T-helper 9 cell (primary cell): ENCODE measurements at regions not wholly inside any gene's neighbourhood (a gene's known extent, or its start where the extent isn't known, plus 50 kb on each side); places are given as distances from the start of the nearest gene placed in this dataset.

ENCODE experiments used
- DNase-seq: peaks from one replicate; pipeline ENCODE4 v3.0.0-alpha.2; 2020

GRCh38 chr3:110133971-110134370, 796.6 kb upstream of the DPPA4 start:
- DNase-seq: no peak

DNA sequence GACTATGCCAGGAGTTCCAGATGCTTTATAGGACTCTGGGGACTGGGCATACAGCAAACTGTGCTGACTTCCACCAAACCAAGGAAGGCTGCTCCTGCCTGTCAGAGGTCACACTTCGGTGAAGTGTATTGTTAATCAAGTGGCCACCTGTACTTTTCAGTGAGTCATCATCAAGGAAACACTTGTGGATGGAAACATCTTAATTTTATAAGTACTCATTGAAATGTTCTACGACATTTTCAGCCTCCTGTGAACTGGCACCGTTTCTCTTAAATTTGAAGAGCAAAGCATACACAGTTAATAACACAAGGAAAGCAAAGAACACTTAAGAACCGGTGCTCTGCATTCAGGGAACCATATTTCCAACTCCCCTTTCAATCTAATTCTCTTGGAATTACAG, 801.7 kb upstream of the DPPA4 start:
- no peak for DNase-seq

GRCh38 chr3:110139821-110140220, 802.5 kb upstream of the DPPA4 start:
- DNase-seq: no peak

DNA sequence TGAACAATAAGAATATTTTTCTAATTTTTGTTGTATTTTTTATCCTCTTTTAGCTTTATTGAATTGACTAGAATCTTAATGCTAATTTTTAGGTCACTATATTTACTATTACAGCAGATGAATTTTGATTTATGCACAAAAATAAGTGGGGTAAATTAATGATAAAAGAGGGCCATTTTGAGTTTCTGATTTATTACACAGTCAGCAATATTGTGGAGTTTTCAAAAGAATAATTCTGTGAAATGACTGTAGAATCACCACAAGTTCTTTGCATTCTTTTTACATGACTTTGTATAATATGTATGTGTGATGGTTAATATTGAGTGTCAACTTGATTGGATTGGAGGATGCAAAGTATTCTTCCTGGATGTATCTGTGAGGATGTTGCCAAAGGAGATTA, 812.4 kb upstream of the DPPA4 start:
- no peak for DNase-seq

DNA sequence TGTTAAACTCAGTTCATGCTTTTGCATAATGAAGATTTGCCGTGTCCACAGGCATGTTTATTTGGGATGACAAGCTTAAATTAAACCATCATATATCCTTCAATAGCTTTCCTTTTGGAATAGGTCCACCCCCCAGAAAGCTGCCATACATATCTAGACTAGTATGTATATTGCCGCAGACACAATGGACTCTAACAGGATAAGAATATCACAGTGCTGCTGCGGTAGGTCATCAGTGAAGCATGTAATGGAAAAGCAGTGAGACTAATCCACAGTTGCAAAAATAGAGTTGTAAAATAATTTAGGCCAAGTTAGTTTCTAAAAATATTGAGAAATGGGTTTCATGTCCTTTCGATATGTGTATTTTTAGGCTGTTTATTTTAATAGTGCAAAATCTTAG, 819.9 kb upstream of the DPPA4 start:
- no peak for DNase-seq

DNA sequence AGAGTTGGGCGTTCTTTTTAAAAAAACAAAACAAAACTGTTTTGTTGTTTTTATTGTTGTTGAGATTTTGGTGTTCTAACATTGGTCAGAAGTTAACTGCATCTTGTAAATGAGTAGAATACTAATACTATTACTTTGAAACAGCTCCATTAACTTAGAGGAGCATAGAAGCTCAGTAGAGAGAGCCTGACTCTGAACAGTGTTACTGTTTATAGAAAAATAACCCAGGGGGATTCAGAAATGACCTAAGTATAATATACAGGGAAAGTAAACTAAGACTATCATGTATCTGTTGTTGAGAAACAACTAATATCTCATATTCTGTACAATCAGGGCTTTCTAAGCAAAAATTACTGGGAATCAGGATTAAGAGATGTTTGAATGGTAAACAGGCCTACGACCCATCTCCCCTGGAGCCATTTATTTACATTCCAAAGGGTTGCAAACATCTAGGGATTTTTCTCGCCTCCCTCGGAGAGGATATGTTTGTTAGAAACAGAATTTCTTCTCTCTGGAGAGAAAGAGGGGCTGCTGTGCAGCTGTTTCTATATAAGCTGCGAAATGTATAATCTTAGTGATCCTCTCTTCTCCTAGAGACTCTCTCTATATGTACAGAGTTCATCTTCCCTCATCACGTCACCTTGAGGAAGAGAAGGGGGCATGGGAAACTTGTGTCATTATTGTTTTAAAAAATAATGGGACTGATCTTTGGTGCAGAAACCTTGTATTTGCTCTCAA, 827.5 kb upstream of the DPPA4 start:
- DNase-seq: no peak

- no peak for DNase-seq
Measured at GRCh38 chr3:110165370-110165743, 828.0 kb upstream of the DPPA4 start.

DNA sequence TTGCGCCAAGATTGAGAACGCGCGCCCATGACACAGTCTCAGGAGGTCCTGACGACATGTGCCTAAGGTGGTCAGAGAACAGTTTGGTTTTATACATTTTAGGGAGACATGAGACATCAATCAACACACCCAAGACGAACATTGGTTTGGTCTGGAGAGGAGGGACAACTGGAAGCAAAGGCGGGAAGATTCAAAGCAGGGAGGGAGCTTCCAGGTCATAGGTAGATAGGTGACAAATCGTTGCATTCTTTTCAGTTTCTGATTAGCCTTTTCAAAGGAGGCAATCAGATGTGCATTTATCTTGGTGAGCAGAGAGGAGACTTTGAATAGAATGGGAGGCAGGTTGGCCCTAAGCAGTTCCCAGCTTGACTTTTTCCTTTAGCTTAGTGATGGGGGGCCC, 828.4 kb upstream of the DPPA4 start:
- DNase-seq: no peak

DNA sequence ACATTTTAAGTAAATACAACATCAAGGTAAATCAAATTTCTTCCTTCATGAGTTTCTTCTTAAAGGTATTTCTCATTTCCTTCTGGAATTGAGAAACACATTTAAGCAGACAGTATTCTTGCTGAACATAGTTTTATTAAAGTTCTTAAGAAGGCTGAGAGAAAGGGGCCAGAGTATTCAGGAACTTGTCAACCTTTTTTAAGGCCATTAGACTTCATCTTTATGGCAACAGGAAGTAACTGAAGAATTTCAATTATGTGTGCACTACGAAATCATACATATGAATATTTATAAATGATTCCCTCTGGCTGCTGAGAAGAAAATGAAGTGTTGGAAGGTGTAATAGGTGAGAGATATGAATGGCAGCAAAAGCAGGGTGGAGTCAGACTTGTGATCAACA, 829.4 kb upstream of the DPPA4 start:
- DNase-seq: no peak

DNA sequence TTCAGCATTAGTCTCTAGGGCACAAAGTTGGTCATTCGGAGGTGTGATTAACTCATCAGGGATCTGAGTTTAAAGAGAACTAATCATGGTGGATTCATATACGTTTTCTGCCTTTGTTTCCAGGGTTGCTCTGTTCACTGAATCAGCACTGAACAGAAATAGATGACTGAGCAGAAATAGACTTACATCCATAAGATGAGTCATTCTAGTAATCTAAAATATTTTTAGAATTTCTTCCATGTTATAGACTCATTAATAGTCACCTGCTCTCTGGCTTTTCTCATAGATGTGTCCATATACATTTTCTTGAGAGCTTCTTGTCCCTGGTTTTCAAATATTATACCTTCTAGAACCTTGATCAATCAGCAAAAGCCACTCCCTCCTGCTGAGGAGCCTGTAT, 837.6 kb upstream of the DPPA4 start:
- no peak for DNase-seq

DNA sequence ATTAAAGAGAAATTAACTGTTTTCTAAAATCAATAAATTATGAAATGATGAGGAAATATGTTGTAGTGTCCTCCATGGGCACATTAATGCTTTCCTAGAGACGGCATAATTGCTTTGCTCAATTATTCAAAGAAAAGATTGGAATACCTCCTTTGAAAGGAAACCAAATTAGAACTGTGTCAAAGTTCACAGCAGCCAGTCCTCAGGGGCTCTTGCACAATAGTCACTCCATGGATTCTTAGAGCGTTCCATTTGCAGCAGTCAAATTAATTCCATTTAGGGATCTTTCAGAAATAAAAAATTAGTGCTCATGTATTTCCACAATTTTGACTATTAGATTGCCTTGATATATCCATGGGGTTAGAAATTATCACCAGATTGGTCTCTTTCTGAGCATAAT, 841.6 kb upstream of the DPPA4 start:
- no peak for DNase-seq

- DNase-seq: no peak
Measured at GRCh38 chr3:110180733-110181132, 843.4 kb upstream of the DPPA4 start.

- no peak for DNase-seq
Measured at GRCh38 chr3:110181226-110181625, 843.9 kb upstream of the DPPA4 start.

- no peak for DNase-seq
Measured at GRCh38 chr3:110184536-110184935, 847.2 kb upstream of the DPPA4 start.

GRCh38 chr3:110193074-110193473, 855.7 kb upstream of the DPPA4 start:
- DNase-seq: no peak

GRCh38 chr3:110198717-110199587, 861.6 kb upstream of the DPPA4 start:
- no peak for DNase-seq

GRCh38 chr3:110199588-110199943, 862.2 kb upstream of the DPPA4 start:
- DNase-seq: no peak

- no peak for DNase-seq
Measured at GRCh38 chr3:110210086-110210660, 861.4 kb upstream of the NECTIN3 start.

GRCh38 chr3:110226645-110227044, 845.0 kb upstream of the NECTIN3 start:
- no peak for DNase-seq

- no peak for DNase-seq
Measured at GRCh38 chr3:110227991-110228390, 843.6 kb upstream of the NECTIN3 start.

DNA sequence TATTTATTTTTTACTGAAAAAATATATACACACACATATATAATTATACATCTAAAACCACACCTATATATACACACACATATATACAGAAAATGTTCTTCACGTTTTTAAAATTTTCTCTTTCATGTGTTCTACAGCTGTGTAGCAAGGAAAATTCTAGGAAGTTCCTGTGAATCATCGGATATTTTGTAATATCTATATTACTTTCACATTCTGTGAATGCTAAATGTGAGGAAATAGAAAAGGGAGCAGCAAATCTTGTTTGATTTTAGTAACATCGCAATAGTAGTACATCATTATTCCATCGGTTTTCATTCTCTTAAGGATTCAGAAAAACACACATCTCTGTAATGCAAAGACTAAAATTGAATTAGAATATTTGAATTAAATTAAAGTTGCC, 836.8 kb upstream of the NECTIN3 start:
- no peak for DNase-seq

- DNase-seq: no peak
Measured at GRCh38 chr3:110236976-110237610, 834.5 kb upstream of the NECTIN3 start.

- no peak for DNase-seq
Measured at GRCh38 chr3:110243081-110243480, 828.5 kb upstream of the NECTIN3 start.
